ENCODE measurements at regions not wholly inside any gene's neighbourhood (a gene's known extent, or its start where the extent isn't known, plus 50 kb on each side); places are given as distances from the start of the nearest gene placed in this dataset.

DNA sequence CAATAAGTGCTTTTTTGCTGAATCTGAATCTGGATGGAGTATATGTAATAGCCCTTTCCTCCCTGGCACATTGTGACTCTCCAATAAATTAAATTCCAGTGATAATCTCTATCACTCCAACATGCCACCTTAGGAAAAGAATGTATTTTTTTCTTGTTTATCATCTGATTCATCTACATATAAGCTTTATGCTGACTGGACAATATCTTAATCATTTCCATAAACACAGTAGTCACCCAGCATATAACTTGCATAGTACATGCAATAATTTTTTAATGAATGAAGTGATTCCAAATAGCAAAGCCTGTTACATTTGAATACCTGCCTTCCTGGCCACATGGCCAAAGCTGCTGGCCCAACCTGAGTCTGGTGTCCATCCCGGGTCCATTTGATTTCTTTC is 477.6 kb upstream of the USP24 start:
- TF ChIP-seq SPI1 (IDR thresholded peaks at IDR 0.05; ENCODE audit: borderline replicate concordance, low read depth) = no peak
- no peak for TF ChIP-seq GABPA (IDR thresholded peaks at IDR 0.05; ENCODE audit: low read depth)
- TF ChIP-seq, protein P1, sequence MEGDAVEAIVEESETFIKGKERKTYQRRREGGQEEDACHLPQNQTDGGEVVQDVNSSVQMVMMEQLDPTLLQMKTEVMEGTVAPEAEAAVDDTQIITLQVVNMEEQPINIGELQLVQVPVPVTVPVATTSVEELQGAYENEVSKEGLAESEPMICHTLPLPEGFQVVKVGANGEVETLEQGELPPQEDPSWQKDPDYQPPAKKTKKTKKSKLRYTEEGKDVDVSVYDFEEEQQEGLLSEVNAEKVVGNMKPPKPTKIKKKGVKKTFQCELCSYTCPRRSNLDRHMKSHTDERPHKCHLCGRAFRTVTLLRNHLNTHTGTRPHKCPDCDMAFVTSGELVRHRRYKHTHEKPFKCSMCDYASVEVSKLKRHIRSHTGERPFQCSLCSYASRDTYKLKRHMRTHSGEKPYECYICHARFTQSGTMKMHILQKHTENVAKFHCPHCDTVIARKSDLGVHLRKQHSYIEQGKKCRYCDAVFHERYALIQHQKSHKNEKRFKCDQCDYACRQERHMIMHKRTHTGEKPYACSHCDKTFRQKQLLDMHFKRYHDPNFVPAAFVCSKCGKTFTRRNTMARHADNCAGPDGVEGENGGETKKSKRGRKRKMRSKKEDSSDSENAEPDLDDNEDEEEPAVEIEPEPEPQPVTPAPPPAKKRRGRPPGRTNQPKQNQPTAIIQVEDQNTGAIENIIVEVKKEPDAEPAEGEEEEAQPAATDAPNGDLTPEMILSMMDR (IDR thresholded peaks at IDR 0.05; ENCODE audit: insufficient read depth, low read length) = no peak
- TF ChIP-seq, protein P2, sequence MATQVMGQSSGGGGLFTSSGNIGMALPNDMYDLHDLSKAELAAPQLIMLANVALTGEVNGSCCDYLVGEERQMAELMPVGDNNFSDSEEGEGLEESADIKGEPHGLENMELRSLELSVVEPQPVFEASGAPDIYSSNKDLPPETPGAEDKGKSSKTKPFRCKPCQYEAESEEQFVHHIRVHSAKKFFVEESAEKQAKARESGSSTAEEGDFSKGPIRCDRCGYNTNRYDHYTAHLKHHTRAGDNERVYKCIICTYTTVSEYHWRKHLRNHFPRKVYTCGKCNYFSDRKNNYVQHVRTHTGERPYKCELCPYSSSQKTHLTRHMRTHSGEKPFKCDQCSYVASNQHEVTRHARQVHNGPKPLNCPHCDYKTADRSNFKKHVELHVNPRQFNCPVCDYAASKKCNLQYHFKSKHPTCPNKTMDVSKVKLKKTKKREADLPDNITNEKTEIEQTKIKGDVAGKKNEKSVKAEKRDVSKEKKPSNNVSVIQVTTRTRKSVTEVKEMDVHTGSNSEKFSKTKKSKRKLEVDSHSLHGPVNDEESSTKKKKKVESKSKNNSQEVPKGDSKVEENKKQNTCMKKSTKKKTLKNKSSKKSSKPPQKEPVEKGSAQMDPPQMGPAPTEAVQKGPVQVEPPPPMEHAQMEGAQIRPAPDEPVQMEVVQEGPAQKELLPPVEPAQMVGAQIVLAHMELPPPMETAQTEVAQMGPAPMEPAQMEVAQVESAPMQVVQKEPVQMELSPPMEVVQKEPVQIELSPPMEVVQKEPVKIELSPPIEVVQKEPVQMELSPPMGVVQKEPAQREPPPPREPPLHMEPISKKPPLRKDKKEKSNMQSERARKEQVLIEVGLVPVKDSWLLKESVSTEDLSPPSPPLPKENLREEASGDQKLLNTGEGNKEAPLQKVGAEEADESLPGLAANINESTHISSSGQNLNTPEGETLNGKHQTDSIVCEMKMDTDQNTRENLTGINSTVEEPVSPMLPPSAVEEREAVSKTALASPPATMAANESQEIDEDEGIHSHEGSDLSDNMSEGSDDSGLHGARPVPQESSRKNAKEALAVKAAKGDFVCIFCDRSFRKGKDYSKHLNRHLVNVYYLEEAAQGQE (IDR thresholded peaks at IDR 0.05; ENCODE audit: insufficient replicate concordance, low read depth) = no peak
- TF ChIP-seq POLR2AphosphoS5 (IDR thresholded peaks at IDR 0.05; ENCODE audit: low read depth) = no peak
- no peak for DNase-seq (ENCODE audit: low read depth in 1 of 2, low spot score in 1 of 2)
- H3K27ac ChIP-seq (replicated peaks) = no peak overlapping the region
- no peak overlapping the region for H3K4me3 ChIP-seq (replicated peaks; ENCODE audit: insufficient read depth, low read length)
- H3K27me3 ChIP-seq (ENCODE audit: insufficient read depth, poor library complexity, severe bottlenecking) = no peaks in the 10 kb centered on the region

DNA sequence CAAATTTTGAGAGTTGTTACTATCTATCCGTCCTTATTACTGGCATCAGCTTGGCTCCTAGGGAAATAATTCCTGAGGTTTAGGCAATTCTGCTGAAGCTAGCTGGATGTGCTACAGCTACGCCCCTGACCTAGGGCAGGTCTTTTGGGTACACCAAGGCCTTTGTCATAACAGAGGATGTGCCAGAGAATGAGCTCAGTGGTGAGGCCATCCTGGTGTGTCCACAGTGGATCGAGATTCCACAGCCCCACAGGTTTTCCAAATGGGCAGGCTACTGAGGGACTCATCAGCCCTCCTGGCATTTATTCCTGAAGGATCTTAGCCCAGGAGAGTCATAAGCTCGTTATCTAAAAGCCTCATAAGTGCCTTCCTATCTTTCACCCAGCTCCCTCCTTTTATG is 475.2 kb upstream of the USP24 start:
- Histone ChIP-seq H3K27ac (replicated peaks) (no peak overlapping the region), H3K27me3 (ENCODE audit: insufficient read depth, poor library complexity, severe bottlenecking) (no peaks in the 10 kb centered on the region), H3K4me3 (replicated peaks; ENCODE audit: insufficient read depth, low read length) (no peak overlapping the region)
- TF ChIP-seq GABPA (IDR thresholded peaks at IDR 0.05; ENCODE audit: low read depth) (no peak), SPI1 (IDR thresholded peaks at IDR 0.05; ENCODE audit: borderline replicate concordance, low read depth) (no peak), POLR2AphosphoS5 (IDR thresholded peaks at IDR 0.05; ENCODE audit: low read depth) (no peak)
- TF ChIP-seq, protein P1 (IDR thresholded peaks at IDR 0.05; ENCODE audit: insufficient read depth, low read length) = no peak
- TF ChIP-seq, protein P2 (IDR thresholded peaks at IDR 0.05; ENCODE audit: insufficient replicate concordance, low read depth) = no peak
- no peak for DNase-seq (ENCODE audit: low read depth in 1 of 2, low spot score in 1 of 2)

DNA sequence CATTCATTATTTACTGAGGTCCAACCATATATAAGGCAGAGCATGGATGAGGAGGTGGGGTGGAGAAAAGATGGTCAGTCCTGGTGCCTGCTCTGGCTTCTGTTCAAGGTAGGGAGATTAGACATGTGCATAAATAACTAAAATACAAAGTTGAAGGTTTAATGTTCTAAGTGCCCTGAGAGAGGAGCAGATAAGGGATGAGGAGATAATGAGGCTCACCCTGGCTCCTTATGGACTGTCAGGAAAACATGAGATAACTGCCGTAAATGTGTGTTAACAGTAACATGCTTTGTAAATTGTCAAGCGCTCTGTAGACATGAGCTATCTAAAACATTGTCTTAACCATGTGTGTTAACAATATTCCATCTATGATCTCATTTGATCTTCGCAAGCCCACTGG is 474.6 kb upstream of the USP24 start:
- Histone ChIP-seq H3K27ac (replicated peaks) (no peak overlapping the region), H3K27me3 (ENCODE audit: insufficient read depth, poor library complexity, severe bottlenecking) (no peaks in the 10 kb centered on the region), H3K4me3 (replicated peaks; ENCODE audit: insufficient read depth, low read length) (no peak overlapping the region)
- TF ChIP-seq, protein P1 (IDR thresholded peaks at IDR 0.05; ENCODE audit: insufficient read depth, low read length) = no peak
- TF ChIP-seq GABPA (IDR thresholded peaks at IDR 0.05; ENCODE audit: low read depth) (no peak), SPI1 (IDR thresholded peaks at IDR 0.05; ENCODE audit: borderline replicate concordance, low read depth) (no peak), POLR2AphosphoS5 (IDR thresholded peaks at IDR 0.05; ENCODE audit: low read depth) (no peak)
- TF ChIP-seq, protein P2 (IDR thresholded peaks at IDR 0.05; ENCODE audit: insufficient replicate concordance, low read depth) = no peak
- DNase-seq (ENCODE audit: low read depth in 1 of 2, low spot score in 1 of 2) = no peak
